DOHH2 (cell line): ENCODE measurements at regions not wholly inside any gene's neighbourhood (a gene's known extent, or its start where the extent isn't known, plus 50 kb on each side); places are given as distances from the start of the nearest gene placed in this dataset.

ENCODE experiments used
- H3F3A ChIP-seq: fragments of 200-600 bp; sonication (generic), shearing (Covaris generic); 2 replicates; pipeline ENCODE4 v1.6.0; 2016; ENCODE audit warnings: antibody characterized with exemption, mild to moderate bottlenecking; ENCODE audit not compliant: control insufficient read depth, insufficient read depth
- H3K27ac ChIP-seq: fragments of 200-600 bp; sonication (generic); 2 replicates; pipeline ENCODE4 v1.5.1; 2014; ENCODE audit warnings: low read depth, mild to moderate bottlenecking, low read length, moderate library complexity
- H3K27me3 ChIP-seq: fragments of 200-600 bp; sonication (generic); 2 replicates; pipeline ENCODE4 v1.6.1; 2014; ENCODE audit warnings: mild to moderate bottlenecking, low read length, mixed read lengths; ENCODE audit not compliant: control insufficient read depth
- H3K36me3 ChIP-seq: fragments of 200-600 bp; sonication (generic); 2 replicates; pipeline ENCODE4 v1.6.1; 2014; ENCODE audit warnings: mild to moderate bottlenecking, low read length, moderate library complexity, mixed read lengths; ENCODE audit not compliant: control insufficient read depth
- H3K4me1 ChIP-seq: fragments of 200-600 bp; sonication (generic); 2 replicates; pipeline ENCODE4 v1.6.1; 2014; ENCODE audit warnings: mild to moderate bottlenecking, low read length, mixed read lengths; ENCODE audit not compliant: control insufficient read depth
- H3K4me2 ChIP-seq: fragments of 200-600 bp; sonication (generic); 2 replicates; pipeline ENCODE4 v1.6.0; 2014; ENCODE audit warnings: mild to moderate bottlenecking, low read length, moderate library complexity
- H3K4me3 ChIP-seq: fragments of 200-600 bp; sonication (generic); 2 replicates; pipeline ENCODE4 v1.5.1; 2014; ENCODE audit warnings: mild to moderate bottlenecking, low read length, mixed read lengths
- H3K79me2 ChIP-seq: fragments of 200-600 bp; sonication (generic); 2 replicates; pipeline ENCODE4 v1.6.1; 2014; ENCODE audit warnings: mild to moderate bottlenecking, low read length, mixed read lengths; ENCODE audit not compliant: control insufficient read depth
- H3K9me2 ChIP-seq: fragments of 200-600 bp; sonication (generic); replicated peaks from 2 replicates; pipeline ENCODE4 v1.6.1; 2014; ENCODE audit warnings: mild to moderate bottlenecking, low read length, mixed read lengths; ENCODE audit not compliant: control insufficient read depth
- H3K9me3 ChIP-seq: fragments of 200-600 bp; sonication (generic); 2 replicates; pipeline ENCODE4 v1.6.1; 2014; ENCODE audit warnings: antibody characterized with exemption, low read length, mixed read lengths; ENCODE audit not compliant: control insufficient read depth, insufficient read depth
- H4K20me1 ChIP-seq: fragments of 200-600 bp; sonication (generic); 2 replicates; pipeline ENCODE4 v1.6.0; 2014; ENCODE audit warnings: low read depth, mild to moderate bottlenecking, antibody characterized with exemption, low read length, moderate library complexity; ENCODE audit not compliant: control insufficient read depth, insufficient read depth
- CTCF ChIP-seq: fragments of 200-600 bp; sonication (generic); IDR thresholded peaks from one replicate; pipeline ENCODE4 v1.5.1; 2014; ENCODE audit warnings: antibody characterized with exemption, mild to moderate bottlenecking, low read depth, low read length; ENCODE audit not compliant: poor library complexity, severe bottlenecking
- EZH2phosphoT487 ChIP-seq: fragments of 200-600 bp; sonication (generic); IDR thresholded peaks from 2 replicates; pipeline ENCODE4 v1.6.1; 2017; ENCODE audit warnings: borderline replicate concordance, mild to moderate bottlenecking, antibody characterized with exemption, low read length, moderate library complexity, mixed read lengths

- Histone ChIP-seq H3K4me3 (no peak overlapping the region), H4K20me1 (no peaks in the 10 kb centered on the region), H3K27me3 (no peaks in the 10 kb centered on the region), H3K9me3 (no peaks in the 10 kb centered on the region), H3K79me2 (no peaks in the 10 kb centered on the region), H3K36me3 (no peaks in the 10 kb centered on the region), H3K4me1 (peaks cover 4% of the 10 kb centered on the region), H3K9me2 (no peaks in the 10 kb centered on the region), H3K4me2 (no peak overlapping the region), H3K27ac (no peak overlapping the region), H3F3A (no peaks in the 10 kb centered on the region)
- TF ChIP-seq CTCF (no peak), EZH2phosphoT487 (no peak)
These were observed 632.7 kb upstream of the NR5A2 start for GRCh38 chr1:199394856-199395255.

- no peaks in the 10 kb centered on the region for H3K9me3 ChIP-seq
- H3K27ac ChIP-seq = no peak overlapping the region
- no peak overlapping the region for H3K4me3 ChIP-seq
- H3K36me3 ChIP-seq = no peaks in the 10 kb centered on the region
- no peaks in the 10 kb centered on the region for H3K27me3 ChIP-seq
- peaks cover 16% of the 10 kb centered on the region for H3K4me1 ChIP-seq
- H3K9me2 ChIP-seq = no peaks in the 10 kb centered on the region
- H3K4me2 ChIP-seq = no peak overlapping the region
- no peak for TF ChIP-seq EZH2phosphoT487
- no peak for TF ChIP-seq CTCF
- 0 out of 2 replicates have a peak, but pooled peaks cover 2% of the 10 kb centered on the region for H3F3A ChIP-seq
- no peaks in the 10 kb centered on the region for H4K20me1 ChIP-seq
- no peaks in the 10 kb centered on the region for H3K79me2 ChIP-seq
These were observed 631.1 kb upstream of the NR5A2 start for GRCh38 chr1:199396456-199396855.

GRCh38 chr1:199399996-199400724, 627.4 kb upstream of the NR5A2 start:
- Histone ChIP-seq H3K4me3 (peak overlapping the region; percentile 55), H3K27me3 (no peaks in the 10 kb centered on the region), H3F3A (0 out of 2 replicates have a peak, but pooled peaks cover 2% of the 10 kb centered on the region), H3K79me2 (no peaks in the 10 kb centered on the region), H3K27ac (peak overlapping the region; percentile 73), H4K20me1 (no peaks in the 10 kb centered on the region), H3K4me2 (peak overlapping the region; percentile 79), H3K9me2 (no peaks in the 10 kb centered on the region), H3K36me3 (no peaks in the 10 kb centered on the region), H3K9me3 (no peaks in the 10 kb centered on the region), H3K4me1 (peaks cover 21% of the 10 kb centered on the region)
- TF ChIP-seq EZH2phosphoT487 (no peak), CTCF (peak; percentile 22)
